ENCODE measurements at regions not wholly inside any gene's neighbourhood (a gene's known extent, or its start where the extent isn't known, plus 50 kb on each side); places are given as distances from the start of the nearest gene placed in this dataset.

DNA sequence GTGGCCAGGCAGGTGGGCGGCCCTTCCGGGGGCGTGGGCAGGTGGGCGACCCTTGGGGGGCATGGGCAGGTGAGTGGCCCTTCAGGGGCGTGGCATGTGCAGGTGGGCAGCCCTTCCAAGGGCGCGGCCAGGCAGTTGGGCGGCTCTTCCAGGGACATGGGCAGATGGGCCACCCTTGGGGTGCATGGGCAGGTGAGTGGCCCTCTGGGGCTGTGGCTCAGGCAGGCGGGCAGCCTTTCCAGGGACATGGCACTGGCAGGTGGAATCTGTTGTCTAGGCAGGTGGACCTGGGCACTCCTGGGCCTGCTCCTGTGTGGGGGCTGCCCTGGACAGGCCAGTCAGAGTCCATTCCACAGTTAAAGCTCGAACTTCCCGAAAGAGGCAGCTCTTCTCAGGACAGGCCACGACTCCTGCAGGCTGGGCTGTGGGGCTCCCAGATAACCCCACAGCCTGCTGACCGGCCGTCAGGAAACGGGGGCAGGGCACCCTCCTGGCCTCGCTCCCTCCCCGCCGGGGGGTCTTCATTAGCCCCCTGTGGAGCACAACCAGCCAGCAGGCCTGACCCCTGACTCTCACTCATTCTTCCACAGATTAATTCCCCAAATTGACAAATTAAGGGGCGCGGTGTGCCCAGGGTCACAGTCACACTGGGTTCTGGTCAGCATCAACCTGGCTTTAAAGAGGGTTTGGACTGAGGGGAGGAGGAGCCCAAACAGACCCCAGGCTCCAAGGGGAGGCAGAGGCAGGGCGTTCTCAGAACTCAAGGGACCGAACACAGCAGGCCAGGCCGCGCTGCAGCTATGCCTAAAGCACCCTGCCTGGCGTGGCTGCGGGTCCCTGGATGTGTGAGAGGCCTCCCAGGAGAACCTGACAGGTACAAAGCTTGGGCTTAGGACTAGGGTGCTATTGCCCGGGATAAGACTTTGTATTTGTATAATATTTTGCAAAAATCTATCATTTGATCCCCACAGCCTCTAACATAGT is 130.0 kb downstream of the DLL1 start:
- DNase-seq (ENCODE audit: low spot score) = no peak

DNA sequence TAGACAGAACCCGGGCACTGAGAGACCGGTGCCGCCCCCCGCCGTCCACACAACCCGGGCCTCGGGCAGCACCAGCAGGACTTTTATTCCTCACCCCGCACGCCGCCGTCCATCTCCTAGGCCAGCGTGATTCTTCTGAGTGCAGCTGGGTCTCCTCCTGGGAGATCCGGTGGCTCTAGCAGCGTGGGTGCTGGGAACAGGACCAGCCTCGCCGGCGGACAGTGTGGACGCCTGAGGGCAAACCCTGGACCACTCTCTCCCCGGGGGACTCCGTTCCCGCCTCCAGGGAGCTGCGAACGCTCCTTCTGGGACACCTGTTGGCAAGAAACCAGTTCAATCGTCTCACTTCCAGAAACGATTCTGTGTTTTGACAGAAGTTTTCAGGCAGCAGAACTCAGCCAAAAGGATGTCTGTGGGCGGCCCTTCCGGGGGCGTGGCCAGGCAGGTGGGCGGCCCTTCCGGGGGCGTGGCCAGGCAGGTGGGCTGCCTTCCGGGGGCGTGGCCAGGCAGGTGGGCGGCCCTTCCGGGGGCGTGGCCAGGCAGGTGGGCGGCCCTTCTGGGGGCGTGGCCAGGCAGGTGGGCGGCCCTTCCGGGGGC is 130.7 kb downstream of the DLL1 start:
- DNase-seq (ENCODE audit: low spot score) = no peak

DNA sequence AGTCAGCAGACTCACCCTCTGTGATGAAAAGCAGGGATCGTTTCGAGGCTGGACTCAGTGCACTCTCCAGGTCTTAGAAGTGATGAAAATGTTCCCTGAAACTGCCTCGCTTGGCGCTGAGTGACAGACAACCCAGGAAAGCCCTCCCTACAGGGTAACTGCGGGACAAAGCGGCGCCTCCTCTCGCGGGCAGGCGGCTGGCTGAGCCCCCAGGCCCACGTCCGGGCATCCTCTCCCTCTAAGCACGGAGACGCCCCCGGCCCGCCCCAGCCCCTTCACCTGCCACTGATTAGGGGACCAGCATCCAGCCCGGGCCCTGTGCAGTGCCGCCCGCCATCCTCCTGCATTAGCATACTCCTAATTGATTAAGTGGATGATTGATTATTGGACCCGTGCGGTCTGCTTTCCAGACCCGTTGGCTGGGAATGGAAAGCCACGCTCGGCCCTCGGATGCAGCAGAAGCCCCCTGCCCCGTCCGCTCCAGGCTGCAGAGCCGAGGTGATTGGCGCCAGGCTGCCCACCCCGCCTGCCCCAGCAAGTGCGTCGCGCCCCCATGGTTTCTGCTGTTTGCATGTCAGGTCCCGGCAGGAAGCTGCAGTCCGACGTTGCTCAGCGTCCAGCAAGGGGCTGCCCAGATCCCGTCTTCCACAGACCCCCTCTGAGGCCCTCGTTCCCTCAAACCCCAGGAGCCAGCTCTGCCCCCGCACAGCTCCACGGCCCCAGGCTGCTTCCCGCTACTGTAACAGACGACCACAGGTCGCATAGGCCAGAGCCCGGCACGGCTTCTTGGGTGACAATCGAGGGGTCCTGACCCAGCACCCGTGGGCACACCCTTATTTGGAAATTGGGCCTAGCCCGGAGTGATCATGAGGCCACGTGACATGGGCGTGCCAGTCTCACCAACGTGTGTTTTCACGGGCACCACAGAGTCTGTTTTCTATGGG is 131.6 kb downstream of the DLL1 start:
- no peak for DNase-seq (ENCODE audit: low spot score)

DNA sequence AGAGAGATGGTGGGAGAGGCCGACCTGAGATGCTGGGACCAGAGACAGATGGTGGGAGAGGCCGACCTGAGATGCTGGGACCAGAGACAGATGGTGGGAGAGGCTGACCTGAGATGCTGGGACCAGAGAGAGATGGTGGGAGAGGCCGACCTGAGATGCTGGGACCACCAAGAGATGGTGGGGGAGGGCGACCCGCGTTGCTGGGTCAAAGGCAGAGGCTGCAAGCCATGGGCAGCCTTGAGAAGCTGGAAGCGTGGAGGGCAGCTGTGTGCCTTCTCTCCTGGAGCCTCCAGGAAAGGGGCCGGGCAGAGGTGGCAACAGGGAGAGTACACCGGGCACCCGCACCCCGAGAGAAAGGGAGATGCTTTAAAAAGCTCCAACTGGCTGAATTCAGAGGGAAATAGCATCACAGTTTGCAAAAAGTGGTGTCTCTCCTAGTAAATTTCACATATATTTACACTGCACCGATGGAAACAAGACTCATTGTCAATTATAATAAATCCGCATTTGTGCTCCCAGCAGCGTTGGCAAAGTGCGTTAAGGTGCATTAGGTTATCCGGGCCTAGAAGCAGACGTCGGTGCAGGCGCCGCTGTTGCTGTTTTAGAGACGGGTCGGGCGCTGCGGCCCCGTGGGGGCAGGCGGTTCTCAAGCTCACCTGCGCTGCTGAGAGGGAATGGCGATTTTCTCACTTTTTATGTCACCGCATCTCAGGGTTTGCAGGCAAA is 132.4 kb downstream of the DLL1 start:
- no peak for DNase-seq (ENCODE audit: low spot score)

DNA sequence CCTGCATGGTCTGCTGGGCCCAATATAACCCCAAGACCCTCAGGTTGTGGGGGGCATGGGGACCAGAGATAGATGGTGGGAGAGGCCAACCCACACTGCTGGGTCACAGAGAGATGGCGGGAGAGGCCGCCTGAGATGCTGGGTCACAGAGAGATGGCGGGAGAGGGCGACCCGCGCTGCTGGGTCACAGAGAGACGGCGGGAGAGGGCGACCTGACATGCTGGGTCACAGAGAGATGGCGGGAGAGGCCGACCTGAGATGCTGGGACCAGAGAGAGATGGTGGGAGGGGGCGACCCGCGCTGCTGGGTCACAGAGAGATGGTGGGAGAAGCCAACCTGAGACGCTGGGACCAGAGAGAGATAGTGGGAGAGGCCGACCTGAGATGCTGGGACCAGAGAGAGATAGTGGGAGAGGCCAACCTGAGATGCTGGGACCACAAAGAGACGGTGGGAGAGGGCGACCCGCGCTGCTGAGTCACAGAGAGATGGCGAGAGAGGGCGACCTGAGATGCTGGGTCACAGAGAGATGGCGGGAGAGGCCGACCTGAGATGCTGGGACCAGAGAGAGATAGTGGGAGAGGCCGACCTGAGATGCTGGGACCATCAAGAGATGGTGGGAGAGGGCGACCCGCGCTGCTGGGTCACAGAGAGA is 133.2 kb downstream of the DLL1 start:
- DNase-seq (ENCODE audit: low spot score) = no peak

DNA sequence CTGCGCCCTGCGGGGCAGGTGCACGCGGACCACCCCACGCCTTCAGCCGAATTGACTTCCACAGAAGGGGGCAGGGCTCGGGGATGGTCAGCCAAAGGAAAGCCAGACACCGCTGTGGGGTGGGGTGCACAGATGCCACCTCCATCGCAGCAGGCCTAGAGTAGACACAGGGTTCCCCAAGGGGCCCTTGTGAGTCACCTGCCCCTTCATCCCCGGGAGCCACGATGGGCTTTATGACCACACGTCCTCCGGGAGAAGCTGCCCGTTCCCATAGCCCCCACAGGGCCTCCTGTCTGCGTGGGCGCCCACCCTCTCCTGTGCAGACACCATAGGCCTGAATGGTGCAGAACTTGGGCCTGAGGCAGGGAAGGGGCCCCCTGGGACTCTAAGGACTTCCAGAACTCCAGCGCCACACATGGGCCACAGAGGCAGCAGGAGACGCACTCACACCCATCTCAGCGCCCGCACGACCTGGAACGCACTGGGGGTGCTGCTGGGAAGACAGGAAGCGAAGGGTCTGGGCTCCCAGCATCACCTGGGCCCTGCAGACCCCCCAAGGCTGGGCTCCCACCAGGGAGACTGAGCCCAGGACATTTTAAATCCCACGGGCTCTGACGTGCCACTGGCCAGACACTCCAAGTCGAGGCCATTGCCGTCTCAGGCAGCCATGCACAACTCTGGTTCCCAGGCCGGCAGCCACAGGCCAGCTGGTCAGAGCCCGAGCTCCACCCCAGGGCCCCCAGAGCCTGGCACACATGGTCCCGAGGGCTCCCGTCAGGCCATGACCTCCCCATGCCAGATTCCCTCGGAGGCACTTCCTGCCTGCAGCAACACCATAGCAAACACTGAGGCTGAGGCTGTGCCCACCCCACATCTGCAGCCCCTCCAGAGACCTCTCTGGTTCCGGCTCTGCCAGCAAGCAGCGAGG is 134.2 kb downstream of the DLL1 start:
- no peak for DNase-seq (ENCODE audit: low spot score)

DNA sequence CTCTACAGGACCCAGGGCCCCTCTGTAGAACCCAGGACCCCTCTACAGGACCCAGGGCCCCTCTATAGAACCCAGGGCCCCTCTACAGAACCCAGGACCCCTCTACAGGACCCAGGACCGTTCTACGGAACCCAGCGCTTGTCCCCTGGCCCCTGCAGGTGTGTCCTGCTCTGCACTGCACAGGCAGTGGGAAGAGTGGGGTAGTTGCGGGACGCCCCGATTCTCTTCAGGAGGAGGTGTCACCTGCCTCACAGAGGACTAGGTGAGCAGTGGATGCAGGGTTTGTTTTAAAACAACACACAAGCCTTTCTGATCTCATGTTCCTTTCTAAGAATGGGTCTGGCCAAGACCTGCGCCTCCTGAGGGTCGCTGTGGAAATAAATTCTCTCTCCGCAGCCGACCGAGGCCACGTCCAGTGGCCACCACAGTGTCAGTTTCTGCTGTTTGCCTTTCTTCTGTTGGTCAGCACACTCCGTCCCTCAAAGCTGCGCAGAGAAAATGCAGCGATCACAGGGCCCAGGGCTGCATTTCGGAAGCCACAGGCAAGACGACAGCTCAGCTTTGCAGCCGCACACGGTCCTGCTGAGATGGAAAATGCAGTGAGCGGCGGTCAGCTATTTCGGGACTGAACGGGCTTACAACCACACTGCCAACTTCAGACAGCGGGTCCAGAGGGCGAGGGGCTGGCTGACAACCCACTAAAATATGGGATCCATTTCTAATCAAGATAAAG is 135.2 kb downstream of the DLL1 start:
- DNase-seq (ENCODE audit: low spot score) = no peak

DNA sequence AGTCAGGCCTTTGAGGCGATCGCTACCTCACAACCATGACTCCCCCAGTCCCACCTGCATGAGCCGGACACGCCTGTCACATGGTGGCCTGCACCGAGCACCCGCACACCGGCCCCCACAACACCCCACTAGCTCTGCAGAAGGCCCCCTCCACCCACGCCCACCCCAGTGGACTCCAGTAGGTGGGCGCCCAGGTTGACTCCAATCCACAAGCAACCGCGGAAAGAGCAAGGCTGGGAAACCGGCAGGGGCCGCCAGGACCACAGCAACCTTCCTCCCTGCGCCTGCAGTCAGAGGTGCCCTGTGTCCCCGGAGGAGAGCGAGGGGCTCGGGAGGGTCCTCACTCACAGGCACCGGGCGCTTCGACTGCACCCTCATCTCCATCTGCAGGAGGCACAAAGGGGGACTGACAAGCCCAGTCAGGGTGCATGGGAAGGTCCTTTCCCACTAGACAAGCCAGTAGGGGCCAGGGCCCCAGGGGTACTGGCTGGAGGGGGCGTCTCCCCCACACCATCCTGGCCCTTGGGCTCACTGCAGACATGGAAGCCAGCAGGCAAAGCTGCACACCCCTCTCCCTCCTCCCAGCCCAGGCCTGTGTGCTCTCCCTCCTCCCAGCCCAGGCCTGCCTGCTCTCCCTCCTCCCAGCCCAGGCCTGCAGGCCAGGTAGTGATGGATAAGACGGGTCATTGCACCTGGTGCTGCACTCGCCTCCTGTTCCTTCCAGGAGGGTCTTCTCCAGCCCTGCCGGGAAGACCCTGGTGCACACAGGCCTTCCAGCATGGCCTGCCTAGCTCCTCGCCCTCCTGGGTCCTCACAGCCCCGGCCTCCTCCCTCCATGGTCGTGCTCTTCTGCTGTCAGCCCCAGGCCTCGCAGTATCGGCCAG is 137.2 kb downstream of the DLL1 start:
- no peak for DNase-seq (ENCODE audit: low spot score)

DNA sequence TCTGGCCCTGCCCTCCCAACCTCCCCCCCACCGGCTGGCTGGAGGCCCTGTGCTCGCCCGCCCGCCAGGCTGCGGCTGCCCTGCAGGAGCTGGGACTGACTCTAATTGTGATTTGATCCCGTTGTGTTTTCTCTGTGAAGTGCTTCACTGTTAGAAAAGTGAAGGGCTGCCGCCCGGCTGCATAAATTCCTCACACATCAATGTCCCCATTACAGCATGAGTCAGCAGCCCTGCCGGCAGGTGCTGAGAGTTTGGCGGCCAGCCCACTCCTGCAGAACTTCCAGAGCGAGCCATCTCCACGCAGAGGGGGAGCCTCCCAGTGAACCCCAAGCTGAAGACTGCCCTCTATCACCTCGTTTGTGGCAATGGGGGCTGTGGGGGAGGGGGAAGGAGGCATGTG is 137.9 kb downstream of the DLL1 start:
- DNase-seq (ENCODE audit: low spot score) = no peak

DNA sequence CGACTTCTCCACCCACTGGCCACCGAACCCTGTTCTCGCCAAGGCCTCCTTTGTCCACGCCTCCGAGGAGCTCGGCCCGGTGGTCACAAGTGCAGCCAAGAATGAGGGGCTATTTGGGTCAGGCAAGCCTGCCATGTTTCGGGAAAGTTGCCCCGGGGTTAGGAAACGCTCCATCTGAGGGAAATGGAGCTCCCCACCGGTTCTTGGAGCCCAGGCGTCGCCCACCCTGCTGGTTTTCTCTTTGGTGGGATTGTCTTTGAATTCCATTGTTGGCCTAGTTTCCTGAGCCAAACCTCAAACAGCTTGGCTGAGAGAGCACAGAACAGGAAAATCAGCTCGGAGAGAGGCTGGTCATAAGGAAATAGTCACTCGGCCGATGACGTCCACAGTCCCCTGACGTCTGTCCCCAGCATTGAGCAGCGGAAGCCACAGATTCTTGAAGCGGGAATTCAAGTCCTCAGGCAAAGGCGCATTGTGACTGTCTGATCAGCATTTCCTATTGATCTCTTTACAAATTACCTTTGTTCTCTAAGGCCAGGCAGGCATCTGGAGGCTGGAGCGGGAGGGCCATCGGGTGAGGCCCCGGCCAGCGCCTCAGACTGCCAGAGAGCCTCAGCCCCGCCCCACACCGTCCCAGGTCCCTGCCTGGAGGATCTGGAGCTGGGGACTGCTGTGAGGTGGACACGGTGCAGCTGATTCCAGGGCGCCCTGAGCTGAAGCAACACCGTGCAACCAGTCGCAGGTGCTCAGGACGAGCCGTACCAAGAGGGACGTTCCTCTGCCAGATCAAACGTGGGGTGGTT is 138.6 kb downstream of the DLL1 start:
- no peak for DNase-seq (ENCODE audit: low spot score)

DNA sequence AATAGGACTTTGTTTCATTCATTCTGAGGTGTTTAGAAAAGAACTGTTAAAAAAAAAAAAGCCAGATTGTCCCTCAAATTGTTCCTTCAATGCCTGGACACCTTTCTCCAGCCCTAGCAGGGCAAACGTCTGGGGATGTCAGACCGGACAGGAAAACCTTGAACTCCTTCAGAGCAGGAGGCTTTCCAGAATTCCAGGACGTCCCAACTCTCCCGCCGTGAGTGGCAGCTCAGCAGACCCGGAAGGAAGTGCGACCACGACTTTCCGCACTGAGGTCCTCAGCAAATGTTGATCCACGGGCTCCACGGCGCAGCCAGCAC is 139.1 kb downstream of the DLL1 start:
- DNase-seq (ENCODE audit: low spot score) = no peak

DNA sequence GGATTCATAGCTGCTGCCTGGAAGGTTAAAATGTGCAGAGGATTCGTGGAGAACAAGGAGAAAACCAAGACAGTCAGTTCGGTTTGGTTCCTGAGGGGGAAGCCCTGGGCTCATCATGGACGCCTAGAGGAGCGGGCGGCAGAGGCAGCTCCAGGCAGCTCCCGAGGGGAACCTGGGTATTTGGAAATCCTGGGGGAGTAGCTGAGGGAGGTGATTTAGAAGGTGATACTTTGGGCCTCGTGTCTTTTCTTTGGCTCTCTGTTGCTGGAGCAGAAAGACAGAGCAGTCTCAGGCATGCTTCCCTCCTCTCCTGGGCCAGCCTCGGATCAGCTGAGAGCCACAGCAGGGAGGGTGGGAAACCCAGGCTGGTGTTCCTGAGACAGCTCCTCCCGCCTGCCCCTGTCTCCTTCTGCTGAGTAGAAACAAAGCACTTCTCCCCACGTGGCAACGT is 139.5 kb downstream of the DLL1 start:
- DNase-seq (ENCODE audit: low spot score) = no peak

DNA sequence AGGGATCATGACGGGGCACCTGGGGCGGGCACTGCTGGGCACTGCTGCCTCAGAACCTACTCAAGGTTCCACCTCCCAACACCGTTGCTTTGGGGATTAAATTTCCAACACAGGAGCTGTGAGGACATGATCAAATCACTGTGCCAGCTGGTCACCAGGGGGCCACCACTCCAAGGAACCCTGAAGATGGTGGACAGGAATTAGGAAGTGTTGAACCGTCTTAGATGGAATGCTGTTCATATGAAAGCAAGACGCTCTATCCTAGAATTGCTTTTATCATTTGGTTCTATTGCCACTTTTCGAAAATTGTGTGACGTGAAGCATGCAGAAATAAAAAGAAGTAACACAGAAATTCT is 140.3 kb downstream of the DLL1 start:
- no peak for DNase-seq (ENCODE audit: low spot score)

DNA sequence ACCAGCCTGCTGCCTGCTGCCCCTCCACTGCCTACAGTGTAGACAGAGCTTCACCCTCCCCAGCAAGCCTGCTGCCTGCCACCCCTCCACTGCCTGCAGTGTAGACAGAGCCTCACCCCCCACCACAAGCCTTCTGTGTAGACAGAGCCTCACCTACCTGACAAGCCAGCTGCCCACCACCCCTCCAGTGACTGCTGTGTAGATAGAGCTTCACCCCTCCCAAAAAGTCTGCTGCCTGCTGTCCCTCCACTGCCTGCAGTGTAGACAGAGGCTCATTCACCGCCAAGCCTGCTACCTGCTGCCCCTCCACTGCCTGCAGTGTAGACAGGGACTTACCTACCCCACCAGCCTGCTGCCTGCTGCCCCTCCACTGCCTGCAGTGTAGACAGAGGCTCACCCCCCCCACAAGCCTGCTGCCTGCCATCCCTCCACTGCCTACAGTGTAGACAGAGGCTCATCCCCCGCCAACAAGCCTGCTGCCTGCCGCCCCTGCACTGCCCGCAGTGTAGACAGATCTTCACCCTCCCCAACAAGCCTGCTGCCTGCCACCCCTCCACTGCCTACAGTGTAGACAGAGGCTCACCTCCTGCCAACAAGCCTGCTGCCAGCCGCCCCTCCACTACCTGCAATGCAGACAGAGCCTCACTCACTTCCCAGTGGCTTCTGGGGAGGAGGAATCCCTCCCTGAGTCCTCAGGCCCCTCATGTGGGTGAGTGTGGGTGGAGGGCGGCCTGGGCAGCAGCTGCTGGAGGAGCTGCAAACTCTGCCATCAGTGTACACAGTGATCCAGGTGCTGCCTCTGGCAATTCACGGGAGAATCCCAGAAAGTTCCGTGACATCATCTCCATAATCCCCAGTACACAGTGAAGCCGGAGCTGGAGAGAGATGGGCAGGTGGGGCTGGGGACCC is 140.9 kb downstream of the DLL1 start:
- DNase-seq (ENCODE audit: low spot score) = no peak

DNA sequence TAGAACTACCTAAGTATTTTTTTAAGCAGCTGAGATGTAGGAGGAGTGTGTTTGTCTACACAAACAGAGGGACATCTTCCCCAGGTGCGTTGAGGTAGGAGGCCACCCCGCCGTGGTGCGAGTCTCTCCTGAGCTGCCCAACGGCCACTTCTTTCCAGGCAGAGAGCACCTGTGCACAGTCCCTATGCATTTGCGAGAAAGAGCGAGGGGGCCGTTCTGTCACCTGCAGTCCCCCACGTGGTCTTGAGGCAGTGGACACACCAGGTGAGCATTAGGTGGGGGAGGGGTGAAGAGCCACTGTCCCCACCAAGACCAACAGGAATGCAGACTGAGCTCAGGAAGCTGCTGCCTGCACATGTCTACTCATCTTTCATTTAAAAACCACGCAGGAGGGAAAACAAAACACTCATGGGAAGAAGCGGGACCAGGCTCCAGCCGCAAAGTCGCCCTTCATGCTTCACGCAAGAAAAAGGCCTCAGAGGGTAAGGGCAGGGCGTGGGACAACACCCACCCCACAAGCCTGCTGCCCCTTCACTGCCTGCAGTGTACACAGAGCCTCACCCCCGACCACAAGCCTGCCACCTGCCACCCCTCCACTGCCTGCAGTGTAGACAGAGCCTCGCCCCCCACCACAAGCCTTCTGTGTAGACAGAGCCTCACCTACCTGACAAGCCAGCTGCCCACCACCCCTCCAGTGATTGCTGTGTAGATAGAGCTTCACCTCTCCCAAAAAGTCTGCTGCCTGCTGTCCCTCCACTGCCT is 142.0 kb downstream of the DLL1 start:
- no peak for DNase-seq (ENCODE audit: low spot score)
